GM12864 (cell line): ENCODE measurements at regions not wholly inside any gene's neighbourhood (a gene's known extent, or its start where the extent isn't known, plus 50 kb on each side); places are given as distances from the start of the nearest gene placed in this dataset.

Experiments used
- DNase-seq: peaks from one replicate; pipeline ENCODE4 v3.0.0-alpha.2; 2011; ENCODE audit warnings: low read depth
- H3K4me3 ChIP-seq: 2 replicates; pipeline ENCODE4 v1.5.1; 2011; ENCODE audit warnings: mild to moderate bottlenecking, low read depth, low read length, control low read depth
- CTCF ChIP-seq: IDR thresholded peaks from 2 replicates; pipeline ENCODE4 v1.5.1; 2011; ENCODE audit warnings: low read depth, mild to moderate bottlenecking, moderate library complexity, low read length, control low read depth, inconsistent platforms; ENCODE audit errors: missing control alignments

- no peak for TF ChIP-seq CTCF
- DNase-seq = no peak
- no peak overlapping the region for H3K4me3 ChIP-seq
These were observed 104.3 kb downstream of the FGF18 start for GRCh38 chr5:171523781-171524180.

- no peak for DNase-seq
- H3K4me3 ChIP-seq = no peak overlapping the region
- TF ChIP-seq CTCF = no peak
These were observed 105.0 kb downstream of the FGF18 start for GRCh38 chr5:171524466-171524865.

- H3K4me3 ChIP-seq = no peak overlapping the region
- TF ChIP-seq CTCF = no peak
- DNase-seq = no peak
These were observed 105.6 kb downstream of the FGF18 start for GRCh38 chr5:171525085-171525484.

- no peak for TF ChIP-seq CTCF
- no peak for DNase-seq
- no peak overlapping the region for H3K4me3 ChIP-seq
These were observed 108.6 kb downstream of the FGF18 start for GRCh38 chr5:171528036-171528435.

GRCh38 chr5:171528865-171529614 is 109.6 kb downstream of the FGF18 start:
- DNase-seq = no peak
- no peak overlapping the region for H3K4me3 ChIP-seq
- TF ChIP-seq CTCF = no peak

GRCh38 chr5:171531638-171532037 is 112.2 kb downstream of the FGF18 start:
- DNase-seq = no peak
- H3K4me3 ChIP-seq = no peak overlapping the region
- no peak for TF ChIP-seq CTCF

GRCh38 chr5:171533153-171533552 is 113.7 kb downstream of the FGF18 start:
- no peak for DNase-seq
- TF ChIP-seq CTCF = no peak
- no peak overlapping the region for H3K4me3 ChIP-seq
